ENCODE measurements at regions not wholly inside any gene's neighbourhood (a gene's known extent, or its start where the extent isn't known, plus 50 kb on each side); places are given as distances from the start of the nearest gene placed in this dataset.

DNA sequence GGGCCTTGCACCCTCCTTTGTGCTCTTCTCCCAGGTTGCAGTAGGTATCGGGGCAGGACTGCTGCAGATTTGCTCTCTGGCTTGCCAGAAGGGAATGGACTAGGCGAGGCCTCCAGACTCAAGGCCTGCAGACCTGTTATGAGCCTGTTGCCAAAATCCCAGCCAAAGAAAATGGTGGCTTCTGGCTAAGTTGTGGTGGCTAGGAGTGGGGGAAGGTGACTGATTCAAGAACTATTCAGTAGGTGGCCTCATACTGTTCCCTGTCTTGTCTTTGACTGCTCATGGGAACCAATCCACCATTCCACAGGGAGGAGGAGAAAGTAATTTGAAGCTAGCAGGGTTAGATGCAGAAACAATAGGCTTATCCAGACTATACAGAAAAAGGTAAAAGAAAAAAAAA, 380.4 kb upstream of the PROK2 start:
- no peak for DNase-seq
- Histone ChIP-seq H3K23me2 (ENCODE audit: insufficient read length, low read depth, low read length, poor library complexity, severe bottlenecking) (no peaks in the 10 kb centered on the region), H3K79me2 (ENCODE audit: insufficient read depth, low read length) (no peaks in the 10 kb centered on the region), H3K27me3 (ENCODE audit: insufficient read depth, low read length) (no peaks in the 10 kb centered on the region), H2BK120ac (ENCODE audit: low read depth, low read length, poor library complexity, severe bottlenecking) (peak overlapping the region; percentile 30), H3K14ac (ENCODE audit: insufficient read depth, low read length) (no peak overlapping the region), H4K20me1 (ENCODE audit: control insufficient read depth, insufficient read depth, insufficient read length) (no peaks in the 10 kb centered on the region), H2BK15ac (ENCODE audit: low read depth, low read length) (no peak overlapping the region; the same call in 1 of the 2 replicates), H3K27ac (ENCODE audit: insufficient read length, low read depth, low read length) (no peak overlapping the region), H3K9ac (ENCODE audit: extremely low read depth, insufficient read length, low read length) (no peak overlapping the region), H4K5ac (ENCODE audit: insufficient read length, low read depth, low read length) (no peak overlapping the region), H3K4me1 (ENCODE audit: insufficient read depth, low read length) (no peaks in the 10 kb centered on the region), H4K8ac (replicated peaks; ENCODE audit: insufficient read length, low read depth, low read length) (no peak overlapping the region), H3K23ac (ENCODE audit: insufficient read length, low read depth, low read length) (no peak overlapping the region), H3K56ac (ENCODE audit: insufficient read length, low read depth, low read length) (no peak overlapping the region), H2BK20ac (ENCODE audit: low read depth, low read length, poor library complexity, severe bottlenecking) (no peak overlapping the region), H3K9me3 (ENCODE audit: control insufficient read depth, low read depth, low read length) (no peaks in the 10 kb centered on the region), H3K4me2 (ENCODE audit: insufficient read depth, insufficient read length, low read length) (no peak overlapping the region), H3T11ph (ENCODE audit: low read length) (no peak overlapping the region), H3K4ac (ENCODE audit: low read depth, low read length) (no peak overlapping the region), H4K91ac (ENCODE audit: insufficient read length, low read depth, low read length) (no peak overlapping the region), H2BK5ac (ENCODE audit: insufficient read length, low read length) (no peak overlapping the region), H2AFZ (ENCODE audit: low read length) (no peak overlapping the region), H2AK5ac (ENCODE audit: insufficient read length, low read length) (no peak overlapping the region), H3K18ac (ENCODE audit: insufficient read length, low read depth, low read length) (no peak overlapping the region), H3K79me1 (ENCODE audit: insufficient read depth, low read depth, low read length, poor library complexity, severe bottlenecking) (no peaks in the 10 kb centered on the region), H2BK12ac (ENCODE audit: insufficient read length, low read depth, low read length) (no peak overlapping the region)
- peaks cover 9 to 16% of the 10 kb centered on the region in 2 experiments for H3K4me1 Mint-ChIP-seq
- no peaks in the 10 kb centered on the region for H3K9me3 Mint-ChIP-seq
- no peaks in the 10 kb centered on the region for H3K36me3 Mint-ChIP-seq (ENCODE audit: insufficient read depth in 1 of 3, low read depth in 3 of 3)
- no peak overlapping the region for H3K27ac Mint-ChIP-seq
- H3K4me3 Mint-ChIP-seq: no peak overlapping the region
- TF ChIP-seq, protein P1, sequence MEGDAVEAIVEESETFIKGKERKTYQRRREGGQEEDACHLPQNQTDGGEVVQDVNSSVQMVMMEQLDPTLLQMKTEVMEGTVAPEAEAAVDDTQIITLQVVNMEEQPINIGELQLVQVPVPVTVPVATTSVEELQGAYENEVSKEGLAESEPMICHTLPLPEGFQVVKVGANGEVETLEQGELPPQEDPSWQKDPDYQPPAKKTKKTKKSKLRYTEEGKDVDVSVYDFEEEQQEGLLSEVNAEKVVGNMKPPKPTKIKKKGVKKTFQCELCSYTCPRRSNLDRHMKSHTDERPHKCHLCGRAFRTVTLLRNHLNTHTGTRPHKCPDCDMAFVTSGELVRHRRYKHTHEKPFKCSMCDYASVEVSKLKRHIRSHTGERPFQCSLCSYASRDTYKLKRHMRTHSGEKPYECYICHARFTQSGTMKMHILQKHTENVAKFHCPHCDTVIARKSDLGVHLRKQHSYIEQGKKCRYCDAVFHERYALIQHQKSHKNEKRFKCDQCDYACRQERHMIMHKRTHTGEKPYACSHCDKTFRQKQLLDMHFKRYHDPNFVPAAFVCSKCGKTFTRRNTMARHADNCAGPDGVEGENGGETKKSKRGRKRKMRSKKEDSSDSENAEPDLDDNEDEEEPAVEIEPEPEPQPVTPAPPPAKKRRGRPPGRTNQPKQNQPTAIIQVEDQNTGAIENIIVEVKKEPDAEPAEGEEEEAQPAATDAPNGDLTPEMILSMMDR (conservative IDR thresholded peaks at IDR 0.05): no peak
- no CpG with 5 or more reads among the region's 2 CpGs for WGBS (ENCODE audit: extremely low coverage, insufficient read length, low lambda C conversion rate)
- H3K27me3 Mint-ChIP-seq (ENCODE audit: low read depth): no peaks in the 10 kb centered on the region; the same call in 1 of the 2 replicates

Data from H9 (cell line).